Activated CD8-positive, alpha-beta T cell treated with anti-CD3 and anti-CD28 coated beads for 36 hours (primary cell): ENCODE measurements at regions not wholly inside any gene's neighbourhood (a gene's known extent, or its start where the extent isn't known, plus 50 kb on each side); places are given as distances from the start of the nearest gene placed in this dataset.

Experiments used
- ATAC-seq: fragments of 200-7000 bp; cut with Tn5 transposase; one replicate; pipeline ENCODE4 v1.10.0; 2021; ENCODE audit warnings: mild to moderate bottlenecking, moderate library complexity
- CTCF ChIA-PET: fragments of 350-600 bp; sonication (Branson Sonifier 250); formaldehyde crosslinking; loops from one replicate; lab custom pipeline; 2021; ENCODE audit warnings: antibody characterized with exemption; lab: Charles Lee
- POLR2A ChIA-PET: fragments of 350-600 bp; sonication (Branson Sonifier 250); formaldehyde crosslinking; loops from one replicate; lab custom pipeline; 2021; ENCODE audit warnings: antibody characterized with exemption; lab: Charles Lee
- DNase-seq: peaks from one replicate; pipeline ENCODE4 v3.0.0-alpha.2; 2020
- H3K27ac Mint-ChIP-seq: one replicate; pipeline ENCODE4 v1.8.0; 2021; ENCODE audit warnings: mild to moderate bottlenecking, mixed read lengths
- H3K27me3 Mint-ChIP-seq: one replicate; pipeline ENCODE4 v1.8.0; 2021; ENCODE audit warnings: mixed read lengths
- H3K36me3 Mint-ChIP-seq: one replicate; pipeline ENCODE4 v1.8.0; 2021; ENCODE audit warnings: low read depth, mixed read lengths
- H3K4me1 Mint-ChIP-seq: one replicate; pipeline ENCODE4 v1.8.0; 2021; ENCODE audit warnings: low read depth, mixed read lengths
- H3K4me3 Mint-ChIP-seq: one replicate; pipeline ENCODE4 v1.8.0; 2021; ENCODE audit warnings: mild to moderate bottlenecking, moderate library complexity, mixed read lengths
- H3K9me3 Mint-ChIP-seq: one replicate; pipeline ENCODE4 v1.8.0; 2021; ENCODE audit warnings: mixed read lengths
- CTCF ChIP-seq: fragments of 200-600 bp; IDR thresholded peaks from one replicate; pipeline ENCODE4 v1.8.0; 2022; ENCODE audit warnings: antibody characterized with exemption, mild to moderate bottlenecking
- intact Hi-C: fragments of 100-400 bp; cut with micrococcal nuclease; formaldehyde crosslinking; loops from one replicate; pipeline ENCODE4 v1.10.0; 2022

GRCh38 chr3:132789959-132790358, 67.8 kb upstream of the NPHP3 start:
- Mint-ChIP-seq H3K27me3 (peaks cover 10% of the 10 kb centered on the region), H3K4me3 (no peak overlapping the region), H3K4me1 (no peaks in the 10 kb centered on the region), H3K27ac (no peak overlapping the region), H3K36me3 (no peaks in the 10 kb centered on the region), H3K9me3 (no peaks in the 10 kb centered on the region)
- DNase-seq, result no peak
- no peak for TF ChIP-seq CTCF
- no peak for ATAC-seq
- intact Hi-C loops, result no loop called here
- CTCF ChIA-PET, result no interaction called here
- POLR2A ChIA-PET, result no interaction called here

- ChIA-PET POLR2A (no interaction called here), CTCF (no interaction called here)
- DNase-seq (no peak), ATAC-seq (no peak)
- Mint-ChIP-seq H3K4me1 (no peaks in the 10 kb centered on the region), H3K9me3 (no peaks in the 10 kb centered on the region), H3K27me3 (peaks cover 11% of the 10 kb centered on the region), H3K4me3 (no peak overlapping the region), H3K36me3 (no peaks in the 10 kb centered on the region), H3K27ac (no peak overlapping the region)
- intact Hi-C loops, result no loop called here
- TF ChIP-seq CTCF, result no peak
These were observed 66.1 kb upstream of the NPHP3 start for GRCh38 chr3:132788301-132788671.

GRCh38 chr3:132787616-132788300, 65.5 kb upstream of the NPHP3 start:
- ATAC-seq, result no peak
- ChIA-PET CTCF (no interaction called here), POLR2A (no interaction called here)
- Mint-ChIP-seq H3K4me1 (no peaks in the 10 kb centered on the region), H3K9me3 (no peaks in the 10 kb centered on the region), H3K27me3 (peaks cover 11% of the 10 kb centered on the region), H3K36me3 (no peaks in the 10 kb centered on the region), H3K4me3 (no peak overlapping the region), H3K27ac (no peak overlapping the region)
- TF ChIP-seq CTCF, result no peak
- DNase-seq, result no peak
- intact Hi-C loops, result no loop called here

- ATAC-seq (no peak), DNase-seq (no peak)
- CTCF ChIA-PET, result no interaction called here
- Mint-ChIP-seq H3K36me3 (no peaks in the 10 kb centered on the region), H3K27ac (no peak overlapping the region), H3K4me1 (no peaks in the 10 kb centered on the region), H3K9me3 (no peaks in the 10 kb centered on the region), H3K27me3 (peaks cover 11% of the 10 kb centered on the region), H3K4me3 (no peak overlapping the region)
- POLR2A ChIA-PET, result no interaction called here
- intact Hi-C loops, result no loop called here
- TF ChIP-seq CTCF, result no peak
These were observed 64.7 kb upstream of the NPHP3 start for GRCh38 chr3:132786890-132787289.

GRCh38 chr3:132785292-132785691, 63.1 kb upstream of the NPHP3 start:
- TF ChIP-seq CTCF, result no peak
- H3K36me3 Mint-ChIP-seq, result no peaks in the 10 kb centered on the region
- intact Hi-C loops, result no loop called here
- no peaks in the 10 kb centered on the region for H3K4me1 Mint-ChIP-seq
- no peaks in the 10 kb centered on the region for H3K9me3 Mint-ChIP-seq
- H3K27me3 Mint-ChIP-seq, result peaks cover 8% of the 10 kb centered on the region
- H3K27ac Mint-ChIP-seq, result no peak overlapping the region
- DNase-seq, result no peak
- ChIA-PET POLR2A (no interaction called here), CTCF (no interaction called here)
- H3K4me3 Mint-ChIP-seq, result no peak overlapping the region
- no peak for ATAC-seq
